OCI-LY7 (cell line): ENCODE measurements at regions not wholly inside any gene's neighbourhood (a gene's known extent, or its start where the extent isn't known, plus 50 kb on each side); places are given as distances from the start of the nearest gene placed in this dataset.

Experiments
- BruUV-seq: library from RNA; stranded (reverse); fragments of 400-500 nt; replicated peaks from 2 replicates; lab custom pipeline; 2021; lab: Mats Ljungman, UMichigan
- CTCF ChIA-PET: fragments of 300-600 bp; sonication (Branson Sonifier 250); formaldehyde crosslinking; loops from one replicate; lab custom pipeline; 2022; ENCODE audit warnings: antibody characterized with exemption; ENCODE audit not compliant: unreplicated experiment; lab: Charles Lee
- POLR2A ChIA-PET: fragments of 300-600 bp; sonication (Branson Sonifier 250); formaldehyde crosslinking; loops from one replicate; lab custom pipeline; 2022; ENCODE audit warnings: antibody characterized with exemption; lab: Charles Lee
- DNase-seq: peaks from one replicate; pipeline ENCODE4 v3.0.0-alpha.2; 2015; ENCODE audit warnings: low spot score
- H2AFZ ChIP-seq: fragments of 200-600 bp; sonication (generic), shearing (Covaris generic); 2 replicates; pipeline ENCODE4 v1.6.1; 2014; ENCODE audit warnings: mild to moderate bottlenecking, antibody characterized with exemption, low read length, moderate library complexity
- H3K27ac ChIP-seq: fragments of 200-600 bp; sonication (generic); 2 replicates; pipeline ENCODE4 v1.5.1; 2014; ENCODE audit warnings: mixed run types, low read depth, mild to moderate bottlenecking, moderate library complexity, low read length, inconsistent platforms; ENCODE audit not compliant: poor library complexity, severe bottlenecking
- H3K36me3 ChIP-seq: fragments of 200-600 bp; sonication (generic); 2 replicates; pipeline ENCODE4 v1.6.1; 2014; ENCODE audit warnings: mild to moderate bottlenecking, antibody characterized with exemption, low read length, moderate library complexity, mixed read lengths; ENCODE audit not compliant: insufficient read depth
- H3K4me1 ChIP-seq: fragments of 200-600 bp; sonication (generic); 2 replicates; pipeline ENCODE4 v1.5.1; 2014; ENCODE audit warnings: mild to moderate bottlenecking, low read length; ENCODE audit not compliant: insufficient read depth, poor library complexity, severe bottlenecking
- H3K4me2 ChIP-seq: fragments of 200-600 bp; sonication (generic); 2 replicates; pipeline ENCODE4 v1.6.1; 2014; ENCODE audit warnings: mild to moderate bottlenecking, low read length
- H3K4me3 ChIP-seq: fragments of 200-600 bp; sonication (generic); 2 replicates; pipeline ENCODE4 v1.5.1; 2014; ENCODE audit warnings: mild to moderate bottlenecking, low read depth, low read length; ENCODE audit not compliant: poor library complexity, severe bottlenecking
- H3K79me2 ChIP-seq: fragments of 200-600 bp; sonication (generic); 2 replicates; pipeline ENCODE4 v1.6.1; 2016; ENCODE audit warnings: low read depth, mild to moderate bottlenecking, low read length, moderate library complexity, mixed read lengths; ENCODE audit not compliant: insufficient read depth
- H3K9me2 ChIP-seq: fragments of 200-600 bp; sonication (generic); 2 replicates; pipeline ENCODE4 v1.6.1; 2016; ENCODE audit warnings: mild to moderate bottlenecking, low read length, mixed read lengths; ENCODE audit not compliant: insufficient read depth
- H3K9me3 ChIP-seq: fragments of 200-600 bp; sonication (generic); 2 replicates; pipeline ENCODE4 v1.6.1; 2014; ENCODE audit warnings: mild to moderate bottlenecking, mixed run types, low read length, mixed read lengths
- H4K20me1 ChIP-seq: fragments of 200-600 bp; sonication (generic); 2 replicates; pipeline ENCODE4 v1.6.1; 2014; ENCODE audit warnings: mild to moderate bottlenecking, antibody characterized with exemption, low read length, moderate library complexity, mixed read lengths; ENCODE audit not compliant: insufficient read depth
- CTCF ChIP-seq: fragments of 200-600 bp; sonication (generic); conservative IDR thresholded peaks from 2 replicates; pipeline ENCODE4 v1.5.1; 2014; ENCODE audit warnings: mild to moderate bottlenecking, antibody characterized with exemption, low read length, moderate library complexity, mixed read lengths
- EZH2phosphoT487 ChIP-seq: fragments of 200-600 bp; sonication (generic); IDR thresholded peaks from 2 replicates; pipeline ENCODE4 v1.6.1; 2018; ENCODE audit warnings: low read depth, borderline replicate concordance, mild to moderate bottlenecking, mixed run types, antibody characterized with exemption, low read length, moderate library complexity, mixed read lengths
- intact Hi-C: fragments of 100-400 bp; cut with micrococcal nuclease; formaldehyde crosslinking; loops from one replicate; pipeline ENCODE4 v1.10.0; 2022; ENCODE audit not compliant: unreplicated experiment

- BruUV-seq = no TSS peak
- intact Hi-C loops = no loop called here
- TF ChIP-seq CTCF (no peak), EZH2phosphoT487 (no peak)
- no peaks in the 10 kb centered on the region for H3K9me3 ChIP-seq
- H2AFZ ChIP-seq = no peak overlapping the region
- no peaks in the 10 kb centered on the region for H3K4me1 ChIP-seq
- H3K4me2 ChIP-seq = no peak overlapping the region
- no peaks in the 10 kb centered on the region for H3K79me2 ChIP-seq
- H3K36me3 ChIP-seq = no peaks in the 10 kb centered on the region
- no peaks in the 10 kb centered on the region for H3K9me2 ChIP-seq
- ChIA-PET POLR2A (no interaction called here), CTCF (no interaction called here)
- DNase-seq = no peak
- H3K27ac ChIP-seq = no peak overlapping the region
- no peaks in the 10 kb centered on the region for H4K20me1 ChIP-seq
- H3K4me3 ChIP-seq = no peak overlapping the region
These were observed 338.3 kb downstream of the HAPSTR1 start for GRCh38 chr16:9429646-9430330.

GRCh38 chr16:9434659-9435058, 343.2 kb downstream of the HAPSTR1 start:
- no peaks in the 10 kb centered on the region for H3K4me1 ChIP-seq
- no peaks in the 10 kb centered on the region for H3K9me2 ChIP-seq
- intact Hi-C loops = no loop called here
- CTCF ChIA-PET = no interaction called here
- H3K79me2 ChIP-seq = no peaks in the 10 kb centered on the region
- DNase-seq = no peak
- H2AFZ ChIP-seq = no peak overlapping the region
- TF ChIP-seq CTCF = no peak
- no peak for TF ChIP-seq EZH2phosphoT487
- no peaks in the 10 kb centered on the region for H3K9me3 ChIP-seq
- H3K4me3 ChIP-seq = no peak overlapping the region
- H4K20me1 ChIP-seq = no peaks in the 10 kb centered on the region
- no TSS peak for BruUV-seq
- H3K36me3 ChIP-seq = no peaks in the 10 kb centered on the region
- H3K4me2 ChIP-seq = no peak overlapping the region
- H3K27ac ChIP-seq = no peak overlapping the region
- POLR2A ChIA-PET = no interaction called here

GRCh38 chr16:9436175-9436574, 344.7 kb downstream of the HAPSTR1 start:
- intact Hi-C loops = no loop called here
- POLR2A ChIA-PET = no interaction called here
- CTCF ChIA-PET = no interaction called here
- BruUV-seq = no TSS peak
- H3K27ac ChIP-seq = no peak overlapping the region
- H2AFZ ChIP-seq = no peak overlapping the region
- no peaks in the 10 kb centered on the region for H3K79me2 ChIP-seq
- no peaks in the 10 kb centered on the region for H3K4me1 ChIP-seq
- no peaks in the 10 kb centered on the region for H4K20me1 ChIP-seq
- TF ChIP-seq CTCF = no peak
- TF ChIP-seq EZH2phosphoT487 = no peak
- no peaks in the 10 kb centered on the region for H3K9me2 ChIP-seq
- no peaks in the 10 kb centered on the region for H3K9me3 ChIP-seq
- H3K36me3 ChIP-seq = no peaks in the 10 kb centered on the region
- no peak overlapping the region for H3K4me2 ChIP-seq
- no peak for DNase-seq
- no peak overlapping the region for H3K4me3 ChIP-seq
